ENCODE measurements at regions not wholly inside any gene's neighbourhood (a gene's known extent, or its start where the extent isn't known, plus 50 kb on each side); places are given as distances from the start of the nearest gene placed in this dataset.

- TF ChIP-seq POLR2AphosphoS5 (IDR thresholded peaks at IDR 0.05) (no peak), POLR2A (IDR thresholded peaks at IDR 0.05) (no peak)
These were observed 73.9 kb upstream of the TANC2 start for GRCh38 chr17:62892061-62892675.
